NCI-H510A (cell line): ENCODE measurements at regions not wholly inside any gene's neighbourhood (a gene's known extent, or its start where the extent isn't known, plus 50 kb on each side); places are given as distances from the start of the nearest gene placed in this dataset.

Source experiments
- DNase-seq: peaks from one replicate; lab custom pipeline; 2025; lab: John Stamatoyannopoulos, UW

DNA sequence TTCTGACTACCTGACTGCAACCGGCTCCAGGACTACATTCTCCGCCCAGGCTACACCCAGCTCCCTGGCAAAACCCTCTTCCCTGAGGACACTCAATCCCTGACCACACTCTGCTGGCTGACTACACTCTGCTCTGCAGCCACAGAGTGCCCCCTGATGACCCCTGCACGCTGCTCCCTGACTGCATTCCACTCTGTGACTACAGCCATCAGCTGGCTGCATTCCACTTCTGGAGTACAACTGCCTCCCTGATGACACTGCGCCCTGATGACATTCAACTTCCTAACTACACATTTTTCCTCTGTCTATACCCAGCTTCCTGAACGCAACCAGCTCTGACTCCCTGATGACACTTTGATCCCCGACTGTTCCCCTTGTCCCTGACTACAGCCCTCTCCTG is 71.3 kb upstream of the NRXN1 start:
- DNase-seq, result no peak

DNA sequence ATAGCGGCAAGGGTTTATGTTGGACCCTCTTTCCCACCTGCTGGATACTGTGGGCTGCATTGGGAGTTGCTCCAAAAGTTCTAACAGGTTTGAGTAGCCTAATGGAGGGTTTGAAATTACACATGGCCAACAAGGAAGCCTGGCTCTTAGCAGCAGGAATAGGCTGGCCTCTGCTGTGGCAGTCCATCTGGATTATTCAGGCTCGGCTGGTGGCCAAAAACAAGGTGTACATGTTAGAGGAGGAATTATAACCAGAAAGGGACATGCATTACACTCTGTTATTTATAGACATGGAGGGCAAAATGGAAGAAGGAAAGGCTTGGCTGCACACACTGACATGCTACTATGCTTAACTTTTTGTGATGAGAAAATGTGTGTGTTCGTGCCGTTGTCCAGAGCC is 61.1 kb upstream of the NRXN1 start:
- DNase-seq, result no peak

DNA sequence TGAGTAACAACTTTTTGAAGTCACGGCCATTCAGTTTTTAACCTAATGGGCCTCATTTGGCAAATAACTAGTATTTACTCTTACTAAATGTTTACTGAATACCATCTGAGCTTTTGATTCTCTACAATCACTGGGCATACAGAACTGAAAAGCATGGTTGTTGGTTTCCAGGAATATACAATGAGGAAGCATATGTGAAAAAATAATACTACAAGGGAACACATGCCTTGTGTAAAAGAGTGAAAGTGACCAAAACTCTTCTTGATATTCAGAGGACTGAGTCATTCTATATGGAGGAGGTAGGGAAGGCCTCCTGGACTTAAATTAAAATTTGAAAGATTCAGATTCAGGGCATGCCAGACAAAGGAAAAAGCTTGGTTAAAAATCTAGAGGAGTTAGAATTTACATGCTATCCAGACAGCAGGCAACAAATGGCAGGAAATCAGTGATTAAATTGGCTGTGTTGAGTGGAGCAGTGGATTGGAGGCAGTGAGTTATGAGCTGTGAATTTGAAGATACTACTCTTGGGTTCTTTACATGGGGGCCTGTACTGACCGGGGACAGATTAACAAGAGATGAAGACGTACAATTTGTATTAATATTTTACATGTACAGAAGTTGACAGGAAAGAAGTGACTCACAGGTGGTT is 53.6 kb upstream of the NRXN1 start:
- DNase-seq, result no peak

DNA sequence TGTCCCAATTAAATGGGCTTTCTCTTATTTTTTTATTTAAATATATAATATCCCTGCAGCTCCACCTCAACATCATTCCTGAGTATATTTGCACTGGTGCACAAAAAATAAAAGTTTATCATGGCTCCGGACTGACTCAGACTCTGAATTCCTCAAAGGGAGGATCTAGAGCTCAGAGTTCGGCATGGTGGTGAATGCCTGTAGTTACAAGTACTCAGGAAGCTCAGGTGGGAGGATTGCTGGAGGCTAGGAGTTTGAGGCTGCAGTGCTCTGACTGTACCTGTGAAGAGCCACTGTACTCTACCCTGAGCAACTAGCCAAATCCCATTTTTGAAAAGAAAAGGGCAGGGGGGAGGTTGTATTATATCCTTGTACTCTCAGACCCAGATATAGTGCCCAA is 52.8 kb upstream of the NRXN1 start:
- no peak for DNase-seq
